ENCODE measurements at regions not wholly inside any gene's neighbourhood (a gene's known extent, or its start where the extent isn't known, plus 50 kb on each side); places are given as distances from the start of the nearest gene placed in this dataset.

DNA sequence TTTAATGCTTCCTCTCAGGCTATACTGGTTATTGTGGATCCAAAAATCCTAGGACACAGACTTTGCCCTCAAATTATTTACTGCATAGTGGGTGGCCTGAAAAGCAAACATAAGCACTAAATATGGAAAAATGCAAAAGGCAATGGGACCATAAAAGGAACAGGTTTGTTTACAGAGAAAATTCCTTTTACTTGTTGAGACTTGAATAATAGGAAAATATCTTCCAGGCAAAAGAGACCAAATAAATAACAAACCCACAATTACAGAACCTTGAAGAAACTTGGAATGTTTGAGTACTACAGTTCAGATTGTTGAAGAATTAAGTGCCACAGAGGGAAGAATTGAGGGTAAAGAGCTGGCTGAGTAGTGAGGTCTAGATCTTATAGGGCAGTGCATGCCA, 711.0 kb downstream of the C4orf33 start:
- ChIA-PET RAD21 (ENCODE audit: unreplicated experiment) (no interaction called here), SMC1A (ENCODE audit: uncharacterized antibody, unreplicated experiment) (no interaction called here), CTCF (no interaction called here), POLR2A (no interaction called here)
- Histone ChIP-seq H3K79me2 (ENCODE audit: control insufficient read depth, insufficient read depth, low read length) (no peaks in the 10 kb centered on the region), H3K9me3 (replicated peaks; ENCODE audit: control insufficient read depth, insufficient read depth, low read length) (no peaks in the 10 kb centered on the region), H2AFZ (ENCODE audit: control insufficient read depth, low read depth, low read length) (no peak overlapping the region), H3K36me3 (ENCODE audit: control insufficient read depth in 2 of 2, insufficient read depth in 2 of 2, low read length in 1 of 2) (no peaks in the 10 kb centered on the region), H3K9ac (ENCODE audit: control insufficient read depth, insufficient read depth, low read length) (no peak overlapping the region), H4K20me1 (ENCODE audit: control insufficient read depth, insufficient read depth) (no peaks in the 10 kb centered on the region), H3K27ac (ENCODE audit: control insufficient read depth, insufficient read depth) (no peak overlapping the region), H3K4me3 (no peak overlapping the region), H3K4me2 (ENCODE audit: control insufficient read depth, insufficient read depth) (no peak overlapping the region), H3K4me1 (ENCODE audit: control insufficient read depth, insufficient read depth, low read length) (no peaks in the 10 kb centered on the region), H3K27me3 (replicated peaks in 1 of 2; ENCODE audit: control insufficient read depth in 2 of 2, insufficient read depth in 2 of 2, low read length in 1 of 2) (no peaks in the 10 kb centered on the region)
- DNase-seq (ENCODE audit: low read depth, low spot score) = no peak
- ATAC-seq = no peak
- in situ Hi-C loops (cut with MboI) (no loop called here), intact Hi-C loops (cut with micrococcal nuclease; ENCODE audit: unreplicated experiment) (no loop called here)
- FAIRE-seq = no peak
- no TSS peak for BruUV-seq (replicated peaks)
- no peak for TF ChIP-seq EZH2 (IDR thresholded peaks at IDR 0.05; ENCODE audit: borderline replicate concordance, control insufficient read depth, low read depth, low read length)
- TF ChIP-seq POLR2AphosphoS2 (IDR thresholded peaks at IDR 0.05; ENCODE audit: low read depth, low read length) = no peak
- no peak for TF ChIP-seq CHD1 (IDR thresholded peaks at IDR 0.05; ENCODE audit: low read depth, low read length)
- TF ChIP-seq USF2 (IDR thresholded peaks at IDR 0.05; ENCODE audit: borderline replicate concordance, low read depth, low read length) = no peak
- no peak for TF ChIP-seq RAD51 (IDR thresholded peaks at IDR 0.05)

- no peaks in the 10 kb centered on the region for H3K36me3 ChIP-seq (ENCODE audit: control insufficient read depth in 2 of 2, insufficient read depth in 2 of 2, low read length in 1 of 2)
- no peaks in the 10 kb centered on the region for H3K4me1 ChIP-seq (ENCODE audit: control insufficient read depth, insufficient read depth, low read length)
- DNase-seq (ENCODE audit: low read depth, low spot score) (no peak), FAIRE-seq (no peak), ATAC-seq (no peak)
- RAD21 ChIA-PET (ENCODE audit: unreplicated experiment) = no interaction called here
- H4K20me1 ChIP-seq (ENCODE audit: control insufficient read depth, insufficient read depth) = no peaks in the 10 kb centered on the region
- no peak overlapping the region for H3K4me3 ChIP-seq
- H3K27me3 ChIP-seq (replicated peaks in 1 of 2; ENCODE audit: control insufficient read depth in 2 of 2, insufficient read depth in 2 of 2, low read length in 1 of 2) = no peaks in the 10 kb centered on the region
- no TSS peak for BruUV-seq (replicated peaks)
- no peak overlapping the region for H3K4me2 ChIP-seq (ENCODE audit: control insufficient read depth, insufficient read depth)
- POLR2A ChIA-PET = no interaction called here
- H3K27ac ChIP-seq (ENCODE audit: control insufficient read depth, insufficient read depth) = no peak overlapping the region
- no peak overlapping the region for H3K9ac ChIP-seq (ENCODE audit: control insufficient read depth, insufficient read depth, low read length)
- no peaks in the 10 kb centered on the region for H3K79me2 ChIP-seq (ENCODE audit: control insufficient read depth, insufficient read depth, low read length)
- CTCF ChIA-PET = no interaction called here
- in situ Hi-C loops (cut with MboI) (no loop called here), intact Hi-C loops (cut with micrococcal nuclease; ENCODE audit: unreplicated experiment) (no loop called here)
- H3K9me3 ChIP-seq (replicated peaks; ENCODE audit: control insufficient read depth, insufficient read depth, low read length) = no peaks in the 10 kb centered on the region
- H2AFZ ChIP-seq (ENCODE audit: control insufficient read depth, low read depth, low read length) = no peak overlapping the region
- 27% methylated on average over 1 of the region's 1 CpG for WGBS (ENCODE audit: insufficient coverage, insufficient replicate concordance, low lambda C conversion rate, missing lambda C conversion rate)
- SMC1A ChIA-PET (ENCODE audit: uncharacterized antibody, unreplicated experiment) = no interaction called here
- TF ChIP-seq BMI1 (IDR thresholded peaks at IDR 0.05; ENCODE audit: borderline replicate concordance) = no peak
- TF ChIP-seq POLR2A (IDR thresholded peaks at IDR 0.05; ENCODE audit: low read depth, low read length) = no peak
- TF ChIP-seq HCFC1 (IDR thresholded peaks at IDR 0.05; ENCODE audit: low read length) = no peak
- no peak for TF ChIP-seq FOXM1 (IDR thresholded peaks at IDR 0.05; ENCODE audit: low read depth, low read length)
- TF ChIP-seq KLF5 (IDR thresholded peaks at IDR 0.05; ENCODE audit: partially characterized antibody) = no peak
- no peak for TF ChIP-seq ATF7 (IDR thresholded peaks at IDR 0.05; ENCODE audit: low read depth)
- TF ChIP-seq ZNF384 (IDR thresholded peaks at IDR 0.05; ENCODE audit: borderline replicate concordance, low read depth, low read length) = no peak
- no peak for TF ChIP-seq SIN3A (IDR thresholded peaks at IDR 0.05; ENCODE audit: low read depth, low read length)
- no peak for TF ChIP-seq ZBTB40 (IDR thresholded peaks at IDR 0.05; ENCODE audit: borderline replicate concordance)
- TF ChIP-seq POLR2AphosphoS5 (IDR thresholded peaks at IDR 0.05; ENCODE audit: low read length) = no peak
These were observed 712.3 kb downstream of the C4orf33 start for GRCh38 chr4:129808242-129808641.

All from GM12878 (cell line).